Femur (tissue), 1 donor: ENCODE measurements at regions not wholly inside any gene's neighbourhood (a gene's known extent, or its start where the extent isn't known, plus 50 kb on each side); places are given as distances from the start of the nearest gene placed in this dataset.
A peak's percentile ranks its signal among the peaks of the same experiment; 100 is the strongest.

Experiments
- DNase-seq: peaks from one replicate; pipeline ENCODE4 v3.0.0-alpha.2; 2017

DNA sequence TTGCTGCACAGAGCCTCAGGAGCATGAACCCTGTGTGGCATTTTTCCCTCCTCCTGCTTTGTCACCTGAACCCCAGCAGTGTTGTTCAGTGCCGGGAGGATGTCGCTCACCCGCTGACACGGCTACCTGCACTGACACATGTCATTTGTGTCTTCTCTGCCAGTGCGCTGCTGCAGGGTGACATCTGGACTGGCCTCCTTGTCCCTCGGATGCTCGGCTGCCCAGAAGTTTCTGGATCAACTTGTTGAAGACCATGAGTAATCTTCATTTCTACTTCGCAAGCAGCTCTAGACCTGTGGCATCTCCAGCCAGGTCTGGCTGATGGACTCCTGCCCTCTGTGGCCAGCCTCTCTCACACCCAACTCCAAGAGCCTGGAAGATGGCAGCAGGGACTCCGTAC is 311.1 kb upstream of the C2CD4B start:
- DNase-seq: no peak

- DNase-seq: no peak
Observed at GRCh38 chr15:62477929-62478328, 312.8 kb upstream of the C2CD4B start.

- no peak for DNase-seq
Observed at GRCh38 chr15:62482785-62483429, 317.8 kb upstream of the C2CD4B start.

- DNase-seq: peak; percentile 77
Observed at GRCh38 chr15:62483814-62484213, 318.7 kb upstream of the C2CD4B start.

DNA sequence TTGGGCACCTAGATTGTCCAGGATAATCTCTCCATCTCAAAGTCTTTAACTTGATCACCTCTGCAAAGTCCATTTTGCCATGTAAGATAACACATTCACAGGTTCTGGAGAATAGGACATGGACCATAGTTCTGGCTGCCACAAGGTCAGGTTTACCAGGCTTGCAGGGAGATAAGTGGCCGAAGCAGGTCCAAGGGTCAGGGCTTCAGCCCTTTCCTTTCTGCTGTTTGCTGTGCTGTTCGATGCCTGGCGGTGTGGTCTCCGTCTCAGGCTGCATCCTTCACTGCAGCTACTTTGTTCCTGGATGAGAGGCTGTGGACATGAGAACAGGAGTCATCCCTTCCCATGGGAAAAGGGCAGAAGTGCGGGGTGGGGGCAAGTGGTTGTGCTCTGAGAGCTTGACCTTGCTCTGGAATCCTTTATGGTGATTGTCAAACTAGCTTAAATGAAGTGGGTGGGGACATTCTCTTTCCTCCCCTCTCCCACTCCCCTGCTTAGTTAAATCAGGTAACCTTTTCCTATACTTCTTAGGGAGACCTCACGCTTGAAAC is 320.2 kb upstream of the C2CD4B start:
- no peak for DNase-seq

DNA sequence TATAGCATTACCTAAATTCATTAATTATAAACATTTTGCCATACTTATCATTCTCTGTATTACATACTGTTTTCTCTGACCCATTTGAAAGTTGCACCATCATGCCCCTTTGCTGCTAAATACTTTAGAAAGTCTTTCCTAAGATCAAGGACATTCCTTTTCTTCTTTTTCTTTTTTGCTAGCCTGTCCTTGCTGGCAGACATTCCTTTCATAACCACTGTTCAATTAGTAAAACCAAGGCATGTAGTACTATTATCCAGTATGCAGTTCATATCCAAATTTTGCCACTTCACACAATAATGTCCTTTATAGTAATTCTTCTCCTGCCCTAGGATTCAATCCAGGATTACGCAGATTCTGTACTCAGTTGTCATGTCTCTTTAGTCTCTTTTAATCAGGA is 321.0 kb upstream of the C2CD4B start:
- DNase-seq: no peak

- DNase-seq: no peak
Observed at GRCh38 chr15:62488387-62488786, 323.3 kb upstream of the C2CD4B start.

- DNase-seq: no peak
Observed at GRCh38 chr15:62491642-62492041, 326.6 kb upstream of the C2CD4B start.

GRCh38 chr15:62492900-62493299 is 327.8 kb upstream of the C2CD4B start:
- peak; percentile 80 for DNase-seq

- DNase-seq: no peak
Observed at GRCh38 chr15:62494197-62494596, 329.1 kb upstream of the C2CD4B start.

DNA sequence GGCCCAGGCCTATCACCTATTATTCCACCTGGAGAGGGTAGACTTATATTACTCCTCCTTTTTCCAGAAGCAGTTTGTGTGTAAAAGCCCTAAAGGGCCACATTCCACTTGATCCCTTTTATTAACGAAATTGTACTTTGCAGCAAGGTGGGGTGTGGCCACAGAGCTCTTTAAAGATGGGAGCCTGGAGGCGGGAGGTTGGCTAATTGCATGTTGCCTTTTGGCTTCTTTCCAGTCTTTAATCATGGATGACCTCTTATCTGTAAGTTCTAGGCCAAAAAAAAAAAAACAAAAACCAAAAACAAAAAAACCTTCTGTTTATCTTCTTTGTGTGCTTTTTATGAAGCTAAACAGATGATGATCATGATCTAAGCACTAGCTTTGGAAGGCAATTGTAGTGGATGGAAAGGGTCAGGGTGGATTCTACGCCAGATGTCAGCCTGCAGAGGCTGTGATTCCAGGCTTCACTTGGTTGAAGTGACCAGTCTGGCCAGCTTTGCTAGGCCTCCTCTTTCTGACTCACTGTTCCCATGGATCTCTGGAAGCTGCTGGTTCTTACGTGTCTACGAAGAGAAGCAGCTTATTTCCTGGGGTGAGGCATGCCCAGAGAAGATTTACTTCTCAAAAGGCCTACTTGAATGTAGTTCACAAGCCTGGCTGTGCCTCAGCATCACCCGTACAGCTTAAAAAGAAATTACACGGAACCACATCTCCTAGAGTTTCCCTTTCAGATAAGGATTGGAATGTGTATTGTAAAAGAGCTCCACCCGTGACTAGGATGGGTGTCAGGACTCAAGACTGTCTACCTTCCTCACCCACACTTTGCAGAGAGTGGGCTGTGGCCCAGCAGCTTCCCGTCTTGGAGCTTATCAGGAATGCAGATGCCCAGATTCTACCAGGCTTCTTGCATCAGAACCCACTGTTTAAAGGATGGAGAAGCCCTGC is 330.9 kb upstream of the C2CD4B start:
- no peak for DNase-seq

GRCh38 chr15:62497356-62497755 is 332.3 kb upstream of the C2CD4B start:
- DNase-seq: no peak

DNA sequence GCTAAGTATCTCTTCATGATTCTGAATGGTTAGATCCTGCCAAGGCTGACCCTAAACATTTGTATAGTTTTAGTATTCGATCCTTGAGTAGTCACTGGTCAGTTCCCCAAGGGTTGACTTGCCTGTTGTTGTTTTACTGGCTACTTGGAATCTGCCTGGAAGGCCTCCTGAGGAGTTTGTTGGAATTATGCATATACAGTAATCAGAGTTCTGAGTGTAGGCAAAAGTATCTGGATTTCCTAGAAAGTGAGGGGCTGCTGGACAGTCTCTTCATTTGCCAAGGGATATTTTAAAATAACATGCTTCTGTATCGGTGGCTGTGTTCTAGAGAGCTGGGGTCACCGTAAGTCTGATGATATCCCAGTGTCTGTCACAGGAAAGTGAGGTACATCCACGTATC is 333.2 kb upstream of the C2CD4B start:
- DNase-seq: no peak

DNA sequence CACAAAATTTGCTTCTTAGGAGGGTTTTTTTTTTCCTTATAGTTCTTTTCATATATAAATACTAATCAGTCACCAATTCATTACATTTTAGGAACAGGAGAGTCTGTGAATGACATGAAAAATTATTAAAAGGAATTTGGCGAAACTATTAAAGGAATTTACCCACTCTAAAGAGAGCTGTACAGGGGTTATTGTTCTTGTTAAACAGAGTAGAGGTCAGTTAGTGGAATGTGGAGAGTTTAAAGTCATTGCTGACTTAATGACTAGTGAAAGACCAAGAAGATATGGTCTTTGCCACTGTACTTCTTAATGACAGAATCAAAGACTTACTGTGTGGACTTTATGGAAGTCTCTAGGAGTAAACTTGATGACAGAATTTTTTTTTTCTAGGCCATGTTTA is 333.6 kb upstream of the C2CD4B start:
- no peak for DNase-seq

- no peak for DNase-seq
Observed at GRCh38 chr15:62500325-62500724, 335.2 kb upstream of the C2CD4B start.

DNA sequence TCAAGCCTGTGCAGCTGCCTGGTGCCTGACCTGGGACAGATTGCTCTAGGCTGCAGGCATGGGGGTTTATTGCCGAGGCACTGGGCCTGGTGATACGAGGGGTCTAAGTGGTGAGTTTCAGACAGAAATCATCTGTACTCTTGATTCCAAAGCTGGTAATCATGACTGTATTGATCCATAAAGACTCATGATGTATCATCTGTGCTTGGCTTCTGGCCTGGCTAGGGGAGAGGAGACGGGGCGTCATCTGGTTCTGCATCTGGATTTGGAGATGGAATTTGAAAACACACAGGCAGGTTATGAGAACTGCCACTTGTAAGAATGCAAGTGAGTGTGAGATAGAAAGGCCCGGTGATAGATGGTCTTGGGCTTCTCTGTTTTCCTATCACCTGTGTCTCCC is 337.4 kb upstream of the C2CD4B start:
- no peak for DNase-seq

DNA sequence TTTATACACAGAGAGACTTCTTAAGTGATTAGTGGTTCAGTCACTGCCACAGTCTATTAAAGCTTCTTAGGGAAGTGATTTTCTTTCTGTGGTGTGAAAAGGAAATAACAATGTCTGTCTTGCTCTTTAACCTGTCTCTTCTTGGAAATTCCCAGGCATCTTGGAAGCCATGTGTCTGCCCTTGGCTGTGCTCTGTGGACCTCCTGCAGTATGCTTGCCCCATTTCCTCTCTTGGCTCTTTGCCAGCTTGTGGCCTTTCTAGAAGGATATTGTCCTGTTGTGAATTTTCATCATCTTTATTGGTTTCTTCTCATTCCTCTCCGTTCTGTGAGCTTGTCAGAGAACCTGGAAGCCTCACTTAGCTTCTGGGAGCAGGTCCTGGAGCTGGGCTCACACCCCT is 338.4 kb upstream of the C2CD4B start:
- DNase-seq: no peak

DNA sequence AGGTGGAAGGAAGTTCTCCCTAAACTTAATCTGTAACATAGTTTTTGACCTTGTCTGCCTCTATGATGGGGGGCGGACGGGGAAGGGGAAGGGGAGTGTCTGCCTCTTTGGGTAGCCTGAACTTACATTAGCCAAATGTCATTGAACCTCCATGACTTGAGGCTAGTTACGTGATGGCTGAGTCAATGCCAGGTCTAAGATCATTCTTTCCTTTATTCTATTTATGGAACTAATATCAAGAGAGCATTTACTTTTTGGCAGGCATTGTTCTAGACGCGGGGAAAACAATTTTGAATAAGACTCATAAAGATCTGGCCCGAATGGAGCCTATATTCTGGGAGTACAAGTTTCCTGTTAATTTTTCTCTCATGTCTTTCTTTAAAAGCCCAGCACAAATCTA is 340.7 kb upstream of the C2CD4B start:
- DNase-seq: no peak

DNA sequence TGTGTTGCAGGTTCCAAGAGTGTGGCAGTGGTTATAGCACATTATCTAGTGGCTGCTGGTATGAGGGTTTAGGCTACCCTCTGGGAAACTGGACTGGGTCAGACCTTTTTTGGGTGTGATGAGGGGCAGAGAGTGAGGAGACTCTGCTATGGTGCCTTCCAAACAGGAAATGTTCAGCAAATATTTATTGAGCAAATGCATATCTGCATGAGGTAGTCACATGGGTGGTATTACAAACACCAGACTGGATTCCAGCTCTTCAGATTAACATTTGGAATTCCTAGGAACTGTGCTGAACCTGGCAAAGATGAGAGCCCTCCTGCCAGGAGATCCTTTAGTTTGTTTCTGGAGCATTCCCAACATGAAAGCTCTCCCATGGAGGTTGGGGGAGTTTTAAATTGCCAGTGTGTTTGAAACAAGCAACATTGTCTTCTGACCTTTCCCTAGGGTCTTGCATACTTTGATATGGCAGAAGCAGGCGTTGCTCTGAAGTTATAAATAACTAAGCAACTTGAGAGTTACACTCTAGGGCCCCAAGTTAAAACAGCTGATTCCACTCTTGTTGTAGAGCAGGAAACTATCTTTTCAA is 341.2 kb upstream of the C2CD4B start:
- DNase-seq: no peak

DNA sequence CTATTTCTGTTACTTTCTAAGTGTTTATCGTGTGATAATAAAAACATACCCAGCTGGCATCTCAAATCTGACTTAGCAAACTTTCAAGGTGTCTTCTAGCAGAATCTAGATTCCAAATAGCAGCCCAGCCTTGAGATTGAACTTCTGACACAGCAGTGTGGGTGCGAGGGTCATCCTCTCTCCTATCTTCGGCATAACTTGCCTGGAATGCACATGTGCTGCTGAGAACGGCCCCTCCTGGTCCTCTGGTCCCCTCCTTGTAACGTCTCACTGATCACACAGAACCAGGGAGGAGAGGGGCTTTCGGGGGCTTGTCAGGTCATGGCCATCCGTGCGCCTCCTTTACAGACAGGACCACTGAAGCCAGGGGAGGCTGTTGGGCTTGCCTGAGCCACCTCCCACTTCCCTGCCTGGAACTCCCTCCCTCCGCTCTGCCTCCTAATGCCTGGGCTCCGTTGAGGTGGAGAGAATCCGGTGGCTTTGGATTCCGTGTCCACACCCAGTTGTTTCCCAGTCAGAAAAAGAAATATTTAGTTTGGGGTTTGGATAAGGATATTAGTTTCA is 344.4 kb upstream of the C2CD4B start:
- DNase-seq: no peak

- no peak for DNase-seq
Observed at GRCh38 chr15:62510791-62511190, 345.7 kb upstream of the C2CD4B start.

GRCh38 chr15:62512904-62513303 is 347.8 kb upstream of the C2CD4B start:
- no peak for DNase-seq

DNA sequence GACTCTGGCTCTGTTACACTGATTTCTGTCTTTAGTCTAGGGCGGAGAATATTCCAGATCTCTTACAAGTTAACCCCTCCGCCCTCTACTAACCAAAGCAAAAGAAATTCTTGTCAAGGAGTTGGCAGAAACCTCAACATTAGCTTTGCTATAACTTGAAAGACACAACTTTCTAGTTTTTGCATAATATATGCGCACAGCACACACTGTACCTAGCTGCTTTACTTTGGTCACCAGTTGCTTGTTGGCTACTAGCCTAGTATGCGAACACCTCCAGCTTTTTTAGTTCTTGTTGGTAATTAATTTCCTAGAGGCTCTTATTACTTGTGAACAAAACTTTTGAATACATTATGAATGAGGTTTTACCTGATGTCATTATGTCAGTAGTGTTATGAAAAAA is 348.8 kb upstream of the C2CD4B start:
- no peak for DNase-seq
